HepG2 (cell line): ENCODE measurements at regions not wholly inside any gene's neighbourhood (a gene's known extent, or its start where the extent isn't known, plus 50 kb on each side); places are given as distances from the start of the nearest gene placed in this dataset.

Source experiments
- ATAC-seq: fragments of 200-7000 bp; cut with Tn5 transposase; 3 replicates; pipeline ENCODE4 v1.9.1; 2020; ENCODE audit warnings: mild to moderate bottlenecking, moderate library complexity
- BruUV-seq: library from RNA; stranded (reverse); fragments of 400-500 nt; replicated peaks from 2 replicates; lab custom pipeline; 2021; lab: Mats Ljungman, UMichigan
- CTCF ChIA-PET: fragments of 300-600 bp; formaldehyde crosslinking; extraction: SDS; loops from one replicate; lab custom pipeline; 2021; ENCODE audit warnings: low total read pairs, inconsistent platforms, low intra/inter-chr PET ratio; lab: Yijun Ruan, JAX
- POLR2A ChIA-PET: fragments of 350-600 bp; sonication (Branson Sonifier 250); formaldehyde crosslinking; loops from one replicate; lab custom pipeline; 2020; ENCODE audit warnings: antibody characterized with exemption, inconsistent platforms; lab: Yijun Ruan, JAX
- DNase-seq: peaks from one replicate; pipeline ENCODE4 v3.0.0-alpha.2; 2015; ENCODE audit warnings: low spot score
- FAIRE-seq: peaks from 3 replicates; lab custom pipeline; 2011; peaks lifted over from hg19 to GRCh38; lab: Jason Lieb, UNC
- H2AFZ ChIP-seq: one replicate; pipeline ENCODE4 v1.6.1; 2011; ENCODE audit warnings: low read length, inconsistent platforms
- H3K27ac ChIP-seq: fragments of 300-600 bp; 3 replicates; pipeline ENCODE4 v1.8.0; 2011; ENCODE audit warnings: mixed run types, mild to moderate bottlenecking, mixed read lengths, low read length, inconsistent platforms; ENCODE audit not compliant: insufficient read depth; ENCODE audit errors: extremely low read length
- H3K27me3 ChIP-seq, 2 experiments: fragments of 200-600 bp in 1 of 2; 2 replicates in 1 of 2; 3 replicates in 1 of 2; pipeline versions ENCODE4 v1.6.0 to v1.8.0; 2011; ENCODE audit warnings: low read length in 2 of 2, mild to moderate bottlenecking in 2 of 2, moderate library complexity in 2 of 2, inconsistent platforms in 1 of 2; ENCODE audit not compliant: insufficient read depth in 2 of 2, control insufficient read depth in 1 of 2
- H3K36me3 ChIP-seq, 2 experiments: fragments of 200-600 bp in 1 of 2; replicated peaks in 1 of 2; 2 replicates in 1 of 2; 3 replicates in 1 of 2; pipeline versions ENCODE4 v1.5.1 to v1.8.0; 2011; ENCODE audit warnings: low read length in 2 of 2, inconsistent platforms in 1 of 2; ENCODE audit not compliant: insufficient read depth in 2 of 2, control insufficient read depth in 1 of 2
- H3K4me1 ChIP-seq: 2 replicates; pipeline ENCODE4 v1.5.1; 2012; ENCODE audit warnings: low read length, inconsistent platforms; ENCODE audit not compliant: insufficient read depth
- H3K4me2 ChIP-seq: 2 replicates; pipeline ENCODE4 v1.6.0; 2011; ENCODE audit warnings: low read depth, low read length, inconsistent platforms
- H3K4me3 ChIP-seq, 3 experiments: fragments of 200-600 bp in 1 of 3; sonication (generic), shearing (Covaris generic) in 1 of 3; replicated peaks in 1 of 3; 2 replicates each; pipeline ENCODE4 v1.5.1; 2011 to 2016; ENCODE audit warnings: low read length in 3 of 3, inconsistent platforms in 2 of 3, low read depth in 2 of 3, mild to moderate bottlenecking in 2 of 3, control low read depth in 1 of 3, mixed read lengths in 1 of 3; ENCODE audit not compliant: insufficient read depth in 1 of 3
- H3K79me2 ChIP-seq: one replicate; pipeline ENCODE4 v1.6.1; 2011; ENCODE audit warnings: low read length, inconsistent platforms; ENCODE audit not compliant: insufficient read depth
- H3K9ac ChIP-seq: 2 replicates; pipeline ENCODE4 v1.6.0; 2011; ENCODE audit warnings: mild to moderate bottlenecking, low read depth, low read length, inconsistent platforms; ENCODE audit not compliant: insufficient read depth
- H3K9me3 ChIP-seq: 2 replicates; pipeline ENCODE4 v1.5.1; 2012; ENCODE audit warnings: mild to moderate bottlenecking, low read length
- H4K20me1 ChIP-seq: 2 replicates; pipeline ENCODE4 v1.6.0; 2011; ENCODE audit warnings: inconsistent platforms, mild to moderate bottlenecking, low read length, moderate library complexity; ENCODE audit not compliant: insufficient read depth
- CBX1 ChIP-seq: IDR thresholded peaks from one replicate; pipeline ENCODE4 v1.6.1; 2016; ENCODE audit warnings: antibody characterized with exemption, low read depth
- HNRNPH1 ChIP-seq: fragments of 200-400 bp; formaldehyde crosslinking; optimal IDR thresholded peaks from 2 replicates; pipeline ENCODE3; 2017; ENCODE audit warnings: mild to moderate bottlenecking, low read depth, low read length
- TEAD3 ChIP-seq: optimal IDR thresholded peaks from 2 replicates; pipeline ENCODE3; 2016; ENCODE audit warnings: borderline replicate concordance
- ZNF274 ChIP-seq: sonication (generic); formaldehyde crosslinking; IDR thresholded peaks from 2 replicates; pipeline ENCODE4 v1.5.1; 2020; ENCODE audit warnings: mild to moderate bottlenecking, missing genetic modification reagents
- ZNF354B ChIP-seq: sonication (generic); formaldehyde crosslinking; IDR thresholded peaks from 2 replicates; pipeline ENCODE4 v1.8.0; 2022; ENCODE audit warnings: mild to moderate bottlenecking, missing genetic modification reagents
- ZNF431 ChIP-seq: sonication (generic); formaldehyde crosslinking; IDR thresholded peaks from 2 replicates; pipeline ENCODE4 v1.9.0; 2022; ENCODE audit warnings: missing genetic modification reagents, low read depth, mild to moderate bottlenecking, borderline replicate concordance
- WGBS: methylation state at CpG from one replicate; pipeline ENCODE4 v1.1.6; 2017; ENCODE audit warnings: low lambda C conversion rate; 5-methylcytosine and 5-hydroxymethylcytosine counted together
- in situ Hi-C: cut with HindIII; loops from 2 replicates; pipeline ENCODE4 v1.10.0; 2017; ENCODE audit warnings: low pct_unique_long_range_greater_than_20kb; ENCODE audit not compliant: extremely low pct_ligation_motif_present
- intact Hi-C: fragments of 100-400 bp; cut with micrococcal nuclease; formaldehyde crosslinking; loops from one replicate; pipeline ENCODE4 v1.10.0; 2022; ENCODE audit not compliant: unreplicated experiment
- TF ChIP-seq, protein P1 (sequence below): sonication (generic); formaldehyde crosslinking; IDR thresholded peaks from 2 replicates; pipeline ENCODE4 v1.5.1; 2020; ENCODE audit warnings: mild to moderate bottlenecking, missing genetic modification reagents, moderate library complexity
- TF ChIP-seq, protein P2 (sequence below): sonication (generic); formaldehyde crosslinking; conservative IDR thresholded peaks from 2 replicates; pipeline ENCODE4 v1.8.0; 2022; ENCODE audit warnings: missing genetic modification reagents

DNA sequence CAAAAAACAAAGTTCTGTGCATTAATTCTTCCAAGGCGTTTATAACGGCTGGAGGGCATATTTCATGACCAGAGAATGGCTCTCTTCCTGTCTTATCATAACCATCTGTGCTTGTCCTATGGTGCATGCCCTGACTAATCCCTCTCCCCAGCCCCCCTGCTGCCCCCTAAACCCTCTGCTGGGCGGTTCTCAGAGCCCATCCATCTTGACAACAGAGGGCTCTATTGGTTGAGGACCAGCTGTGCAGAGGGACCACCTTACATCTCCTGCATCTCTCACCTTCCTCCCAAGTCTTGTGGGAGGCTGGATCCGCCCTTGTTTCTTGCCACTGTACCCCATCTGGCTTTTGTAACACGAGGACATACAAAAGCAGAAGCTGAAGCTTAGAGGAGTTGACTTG lies 282.1 kb downstream of the MIAT start:
- WGBS, result 9% methylated on average over 4 of the region's 5 CpGs
- no peak overlapping the region for H2AFZ ChIP-seq
- H3K4me1 ChIP-seq, result no peaks in the 10 kb centered on the region
- no peak for DNase-seq
- no peak for FAIRE-seq
- no TSS peak for BruUV-seq
- no peaks in the 10 kb centered on the region for H3K79me2 ChIP-seq
- H3K27ac ChIP-seq, result no peak overlapping the region
- H4K20me1 ChIP-seq, result no peaks in the 10 kb centered on the region
- CTCF ChIA-PET, result no interaction called here
- no peak overlapping the region for H3K4me3 ChIP-seq
- H3K4me2 ChIP-seq, result no peak overlapping the region
- in situ Hi-C loops (no loop called here), intact Hi-C loops (no loop called here)
- H3K36me3 ChIP-seq, result no peaks in the 10 kb centered on the region
- peaks cover 12% of the 10 kb centered on the region for H3K9me3 ChIP-seq
- 0 out of 5 replicates have a peak, but pooled peaks cover 0 to 1% of the 10 kb centered on the region in 2 experiments for H3K27me3 ChIP-seq
- TF ChIP-seq, protein P1, sequence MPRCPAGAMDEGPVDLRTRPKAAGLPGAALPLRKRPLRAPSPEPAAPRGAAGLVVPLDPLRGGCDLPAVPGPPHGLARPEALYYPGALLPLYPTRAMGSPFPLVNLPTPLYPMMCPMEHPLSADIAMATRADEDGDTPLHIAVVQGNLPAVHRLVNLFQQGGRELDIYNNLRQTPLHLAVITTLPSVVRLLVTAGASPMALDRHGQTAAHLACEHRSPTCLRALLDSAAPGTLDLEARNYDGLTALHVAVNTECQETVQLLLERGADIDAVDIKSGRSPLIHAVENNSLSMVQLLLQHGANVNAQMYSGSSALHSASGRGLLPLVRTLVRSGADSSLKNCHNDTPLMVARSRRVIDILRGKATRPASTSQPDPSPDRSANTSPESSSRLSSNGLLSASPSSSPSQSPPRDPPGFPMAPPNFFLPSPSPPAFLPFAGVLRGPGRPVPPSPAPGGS (CRISPR knock-in tag), result no peak
- TF ChIP-seq ZNF431, result no peak
- no peak for ATAC-seq
- H3K9ac ChIP-seq, result no peak overlapping the region
- POLR2A ChIA-PET, result no interaction called here

DNA sequence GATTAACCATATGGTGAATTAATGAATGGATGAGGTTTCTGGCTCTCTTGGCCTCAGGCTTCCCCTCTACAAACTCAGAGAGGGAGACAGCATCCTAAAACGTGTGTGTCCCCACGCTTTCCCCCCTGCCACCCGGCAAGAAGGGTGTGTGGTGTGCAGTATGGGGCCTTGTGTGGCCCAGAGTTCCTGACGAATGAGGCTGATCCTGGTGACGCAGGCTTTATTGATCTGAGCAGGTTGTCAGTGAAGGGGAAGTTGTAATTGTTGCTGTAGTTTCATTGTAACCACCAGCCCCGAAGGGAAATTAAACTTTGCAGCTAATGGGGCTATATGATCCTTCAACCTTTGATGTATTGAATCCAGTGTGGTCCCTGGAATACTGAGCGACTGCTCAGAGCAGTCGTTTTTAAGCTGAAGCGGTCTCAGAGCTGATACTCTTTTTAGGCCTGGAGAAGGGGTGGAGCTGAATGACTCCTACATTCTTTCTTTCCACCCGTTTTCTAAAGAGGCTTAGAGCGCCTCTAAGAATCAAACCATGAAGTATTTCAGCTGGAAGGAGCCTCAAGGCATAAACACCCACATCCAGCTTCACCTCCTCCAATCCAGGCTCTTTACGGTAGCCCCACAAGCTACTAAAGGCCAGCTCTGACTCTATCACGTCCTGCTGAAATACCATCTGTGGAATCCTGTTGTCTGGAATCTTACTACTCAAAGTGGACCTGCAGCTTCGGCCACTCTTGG lies 284.7 kb downstream of the MIAT start:
- POLR2A ChIA-PET, result no interaction called here

More for the DNA sequence above, 284.7 kb downstream of the MIAT start:
- H3K9ac ChIP-seq, result no peak overlapping the region
- H3K4me1 ChIP-seq, result no peaks in the 10 kb centered on the region
- TF ChIP-seq, protein P2, sequence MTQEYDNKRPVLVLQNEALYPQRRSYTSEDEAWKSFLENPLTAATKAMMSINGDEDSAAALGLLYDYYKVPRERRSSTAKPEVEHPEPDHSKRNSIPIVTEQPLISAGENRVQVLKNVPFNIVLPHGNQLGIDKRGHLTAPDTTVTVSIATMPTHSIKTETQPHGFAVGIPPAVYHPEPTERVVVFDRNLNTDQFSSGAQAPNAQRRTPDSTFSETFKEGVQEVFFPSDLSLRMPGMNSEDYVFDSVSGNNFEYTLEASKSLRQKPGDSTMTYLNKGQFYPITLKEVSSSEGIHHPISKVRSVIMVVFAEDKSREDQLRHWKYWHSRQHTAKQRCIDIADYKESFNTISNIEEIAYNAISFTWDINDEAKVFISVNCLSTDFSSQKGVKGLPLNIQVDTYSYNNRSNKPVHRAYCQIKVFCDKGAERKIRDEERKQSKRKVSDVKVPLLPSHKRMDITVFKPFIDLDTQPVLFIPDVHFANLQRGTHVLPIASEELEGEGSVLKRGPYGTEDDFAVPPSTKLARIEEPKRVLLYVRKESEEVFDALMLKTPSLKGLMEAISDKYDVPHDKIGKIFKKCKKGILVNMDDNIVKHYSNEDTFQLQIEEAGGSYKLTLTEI (CRISPR knock-in tag), result no peak
- TF ChIP-seq ZNF354B (no peak), ZNF274 (CRISPR knock-in tag) (no peak), HNRNPH1 (no peak), TEAD3 (CRISPR knock-in tag) (no peak), CBX1 (no peak)
- intact Hi-C loops (no loop called here), in situ Hi-C loops (no loop called here)
- H2AFZ ChIP-seq, result no peak overlapping the region
- H3K9me3 ChIP-seq, result peaks cover 10% of the 10 kb centered on the region
- no peaks in the 10 kb centered on the region for H3K79me2 ChIP-seq
- no peak overlapping the region for H3K27ac ChIP-seq
- no peak for DNase-seq
- CTCF ChIA-PET, result no interaction called here
- no peak overlapping the region for H3K4me2 ChIP-seq
- H3K27me3 ChIP-seq, result 0 out of 5 replicates have a peak, but pooled peaks cover 0 to 1% of the 10 kb centered on the region in 2 experiments
- H3K4me3 ChIP-seq, result no peak overlapping the region
- H3K36me3 ChIP-seq, result no peaks in the 10 kb centered on the region
- FAIRE-seq, result no peak
- no TSS peak for BruUV-seq
- WGBS, result 15% methylated on average over 14 of the region's 14 CpGs
- ATAC-seq, result no peak
- no peaks in the 10 kb centered on the region for H4K20me1 ChIP-seq
